K562 (cell line): ENCODE measurements at regions not wholly inside any gene's neighbourhood (a gene's known extent, or its start where the extent isn't known, plus 50 kb on each side); places are given as distances from the start of the nearest gene placed in this dataset.

Source experiments
- ATAC-seq: fragments of 200-7000 bp; cut with Tn5 transposase; 3 replicates; pipeline ENCODE4 v1.9.1; 2020; ENCODE audit warnings: moderate library complexity
- BruUV-seq: library from RNA; stranded (reverse); fragments of 400-500 nt; replicated peaks from 2 replicates; lab custom pipeline; 2021; lab: Mats Ljungman, UMichigan
- CTCF ChIA-PET: fragments of 300-600 bp; formaldehyde crosslinking; extraction: SDS; loops from one replicate; lab custom pipeline; 2021; ENCODE audit warnings: low intra/inter-chr PET ratio; lab: Yijun Ruan, JAX
- POLR2A ChIA-PET: fragments of 300-600, 350-650 bp; sonication (Branson Sonifier 250); formaldehyde crosslinking; extraction: SDS; loops from one replicate; lab custom pipeline; 2021; ENCODE audit warnings: antibody characterized with exemption, inconsistent platforms; lab: Yijun Ruan, JAX
- DNase-seq, 4 experiments: peaks; one replicate each; pipeline versions ENCODE4 v3.0.0 to v3.0.0-alpha.2; 2011 to 2018; ENCODE audit warnings: low spot score in 3 of 4, mixed read lengths in 3 of 4; ENCODE audit errors: extremely low read depth in 1 of 4
- FAIRE-seq: peaks from 2 replicates; lab custom pipeline; 2011; peaks lifted over from hg19 to GRCh38; lab: Jason Lieb, UNC
- H2AFZ ChIP-seq: 2 replicates; pipeline ENCODE4 v1.6.0; 2011; ENCODE audit warnings: low read depth, low read length, control low read depth, inconsistent platforms
- H3K27ac ChIP-seq: fragments of 200-600 bp; 3 replicates; pipeline ENCODE4 v1.8.0; 2011; ENCODE audit warnings: low read depth, mild to moderate bottlenecking, control low read depth, inconsistent platforms, low read length, moderate library complexity, mixed read lengths; ENCODE audit errors: extremely low read depth
- H3K27me3 ChIP-seq, 2 experiments: fragments of 300-600 bp in 1 of 2; 2 replicates in 1 of 2; 3 replicates in 1 of 2; pipeline versions ENCODE4 v1.6.0 to v1.8.0; 2011; ENCODE audit warnings: inconsistent platforms in 2 of 2, low read length in 2 of 2, mild to moderate bottlenecking in 1 of 2, mixed read lengths in 1 of 2, moderate library complexity in 1 of 2; ENCODE audit not compliant: control insufficient read depth in 2 of 2, insufficient read depth in 2 of 2
- H3K36me3 ChIP-seq: fragments of 300-600 bp; 3 replicates; pipeline ENCODE4 v1.8.0; 2011; ENCODE audit warnings: mild to moderate bottlenecking, low read length, inconsistent platforms; ENCODE audit not compliant: control insufficient read depth, insufficient read depth
- H3K4me1 ChIP-seq, 2 experiments: fragments of 200-600 bp in 1 of 2; replicated peaks in 1 of 2; 2 replicates in 1 of 2; 3 replicates in 1 of 2; pipeline versions ENCODE4 v1.5.1 to v1.8.0; 2011; ENCODE audit warnings: inconsistent platforms in 2 of 2, low read length in 2 of 2, mild to moderate bottlenecking in 1 of 2, mixed read lengths in 1 of 2, moderate library complexity in 1 of 2; ENCODE audit not compliant: control insufficient read depth in 2 of 2, insufficient read depth in 2 of 2
- H3K4me2 ChIP-seq: 2 replicates; pipeline ENCODE4 v1.6.1; 2011; ENCODE audit warnings: low read length, control low read depth, inconsistent platforms, mixed read lengths; ENCODE audit not compliant: insufficient read depth
- H3K4me3 ChIP-seq: fragments of 200-600 bp; sonication (generic), shearing (Covaris generic); 2 replicates; pipeline ENCODE4 v1.5.1; 2016; ENCODE audit warnings: control low read depth, inconsistent platforms
- H3K79me2 ChIP-seq: fragments of 200-600 bp; 3 replicates; pipeline ENCODE4 v1.8.0; 2011; ENCODE audit warnings: low read length, inconsistent platforms; ENCODE audit not compliant: control insufficient read depth, insufficient read depth
- H3K9ac ChIP-seq, 2 experiments: 2 replicates each; pipeline versions ENCODE4 v1.6.0 to v1.6.1; 2011; ENCODE audit warnings: low read depth in 2 of 2, low read length in 2 of 2, control low read depth in 1 of 2, inconsistent platforms in 1 of 2, mild to moderate bottlenecking in 1 of 2, mixed read lengths in 1 of 2; ENCODE audit not compliant: insufficient read depth in 1 of 2
- H3K9me1 ChIP-seq: one replicate; pipeline ENCODE4 v1.6.0; 2011; ENCODE audit warnings: inconsistent platforms, mild to moderate bottlenecking, low read length, moderate library complexity; ENCODE audit not compliant: control insufficient read depth, insufficient read depth
- H3K9me3 ChIP-seq: replicated peaks from 2 replicates; pipeline ENCODE4 v1.5.1; 2011; ENCODE audit warnings: low read depth, low read length, inconsistent platforms; ENCODE audit not compliant: control insufficient read depth, insufficient read depth
- H4K20me1 ChIP-seq: replicated peaks from 2 replicates; pipeline ENCODE4 v1.6.1; 2011; ENCODE audit warnings: low read length, inconsistent platforms, mixed read lengths; ENCODE audit not compliant: control insufficient read depth, insufficient read depth
- FOXK1 ChIP-seq: sonication (generic); formaldehyde crosslinking; IDR thresholded peaks from 2 replicates; pipeline ENCODE4 v1.8.0; 2022; ENCODE audit warnings: missing genetic modification reagents, mild to moderate bottlenecking, borderline replicate concordance
- KAT8 ChIP-seq: fragments of 450-650 bp; IDR thresholded peaks from 2 replicates; pipeline ENCODE4 v1.6.1; 2016; ENCODE audit warnings: low read depth, mild to moderate bottlenecking
- RBM15 ChIP-seq: fragments of 200-400 bp; formaldehyde crosslinking; IDR thresholded peaks from 2 replicates; pipeline ENCODE4 v1.6.1; 2018; ENCODE audit warnings: mild to moderate bottlenecking, low read length, moderate library complexity; ENCODE audit not compliant: insufficient read depth
- SAFB2 ChIP-seq: fragments of 200-400 bp; formaldehyde crosslinking; IDR thresholded peaks from 2 replicates; pipeline ENCODE4 v1.6.1; 2018; ENCODE audit warnings: borderline replicate concordance, low read length, low read depth, moderate library complexity; ENCODE audit not compliant: severe bottlenecking
- SMARCC2 ChIP-seq: fragments of 450-650 bp; IDR thresholded peaks from 2 replicates; pipeline ENCODE4 v1.6.1; 2017; ENCODE audit warnings: antibody characterized with exemption, moderate library complexity, mild to moderate bottlenecking, low read depth
- WGBS: fragments of 100-300 bp; shearing (Covaris generic); methylation state at CpG from one replicate; pipeline ENCODE4 v1.1.6; 2016; ENCODE audit warnings: low coverage, mixed read lengths; ENCODE audit not compliant: insufficient coverage; ENCODE audit errors: missing lambda C conversion rate; 5-methylcytosine and 5-hydroxymethylcytosine counted together
- in situ Hi-C: fragments of 300-500 bp; cut with MboI; formaldehyde crosslinking; loops from 4 replicates; pipeline ENCODE4 v1.15.0; 2018; ENCODE audit warnings: inconsistent platforms, mixed read lengths
- intact Hi-C: fragments of 100-400 bp; cut with micrococcal nuclease; formaldehyde crosslinking; loops from 2 replicates; pipeline ENCODE4 v1.14.2; 2022
- TF ChIP-seq, protein P1 (sequence below), 2 experiments: fragments of 200-800 bp in 1 of 2; sonication (Bioruptor generic) in 1 of 2; sonication (generic) in 1 of 2; formaldehyde crosslinking in 1 of 2; IDR thresholded peaks in 1 of 2; conservative IDR thresholded peaks in 1 of 2; 2 replicates each; pipeline versions ENCODE4 v1.5.0 to v1.6.1; 2016 to 2020; ENCODE audit warnings: missing compliant biosample characterization in 1 of 2, missing genetic modification characterization in 1 of 2, missing genetic modification reagents in 1 of 2

DNA sequence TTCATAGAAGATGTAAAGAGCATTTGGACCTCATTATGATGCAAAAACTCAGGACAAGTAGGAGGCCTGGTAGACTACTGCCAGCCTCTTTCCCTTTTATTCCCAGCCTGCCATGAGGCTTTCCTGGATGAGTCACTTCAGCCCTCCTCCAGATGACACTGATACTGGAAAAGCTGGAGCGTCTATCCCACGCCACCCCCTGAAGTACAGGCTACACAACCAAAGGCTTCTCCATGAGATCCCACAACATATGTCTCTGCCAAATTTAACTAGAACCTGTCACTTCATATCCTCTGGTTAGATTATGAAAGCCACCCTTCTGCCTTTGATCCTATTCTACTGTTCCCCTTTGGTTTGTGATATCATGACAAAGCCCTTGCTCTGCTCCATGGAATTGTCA lies 56.1 kb upstream of the CPNE4 start:
- intact Hi-C loops (no loop called here), in situ Hi-C loops (no loop called here)
- TF ChIP-seq, protein P1, sequence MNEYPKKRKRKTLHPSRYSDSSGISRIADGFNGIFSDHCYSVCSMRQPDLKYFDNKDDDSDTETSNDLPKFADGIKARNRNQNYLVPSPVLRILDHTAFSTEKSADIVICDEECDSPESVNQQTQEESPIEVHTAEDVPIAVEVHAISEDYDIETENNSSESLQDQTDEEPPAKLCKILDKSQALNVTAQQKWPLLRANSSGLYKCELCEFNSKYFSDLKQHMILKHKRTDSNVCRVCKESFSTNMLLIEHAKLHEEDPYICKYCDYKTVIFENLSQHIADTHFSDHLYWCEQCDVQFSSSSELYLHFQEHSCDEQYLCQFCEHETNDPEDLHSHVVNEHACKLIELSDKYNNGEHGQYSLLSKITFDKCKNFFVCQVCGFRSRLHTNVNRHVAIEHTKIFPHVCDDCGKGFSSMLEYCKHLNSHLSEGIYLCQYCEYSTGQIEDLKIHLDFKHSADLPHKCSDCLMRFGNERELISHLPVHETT (CRISPR knock-in tag; conservative IDR thresholded peaks at IDR 0.05 in 1 of 2, IDR thresholded peaks at IDR 0.05 in 1 of 2), result no peak
- TF ChIP-seq FOXK1 (CRISPR knock-in tag), result no peak
- TF ChIP-seq SAFB2, result no peak
- no peak for TF ChIP-seq RBM15
- TF ChIP-seq SMARCC2, result no peak
- no peak for TF ChIP-seq KAT8
- Histone ChIP-seq H3K79me2 (no peaks in the 10 kb centered on the region), H4K20me1 (no peaks in the 10 kb centered on the region), H2AFZ (no peak overlapping the region), H3K4me2 (no peak overlapping the region), H3K27me3 (no peaks in the 10 kb centered on the region), H3K9me3 (no peaks in the 10 kb centered on the region), H3K9me1 (no peaks in the 10 kb centered on the region), H3K4me1 (no peaks in the 10 kb centered on the region), H3K36me3 (no peaks in the 10 kb centered on the region), H3K4me3 (no peak overlapping the region), H3K9ac (no peak overlapping the region), H3K27ac (no peak overlapping the region)
- 0% methylated on average over 2 of the region's 2 CpGs for WGBS
- CTCF ChIA-PET, result no interaction called here
- ATAC-seq, result no peak
- POLR2A ChIA-PET, result no interaction called here
- FAIRE-seq, result no peak
- no TSS peak for BruUV-seq
- DNase-seq, result no peak
